ENCODE measurements at regions not wholly inside any gene's neighbourhood (a gene's known extent, or its start where the extent isn't known, plus 50 kb on each side); places are given as distances from the start of the nearest gene placed in this dataset.

DNA sequence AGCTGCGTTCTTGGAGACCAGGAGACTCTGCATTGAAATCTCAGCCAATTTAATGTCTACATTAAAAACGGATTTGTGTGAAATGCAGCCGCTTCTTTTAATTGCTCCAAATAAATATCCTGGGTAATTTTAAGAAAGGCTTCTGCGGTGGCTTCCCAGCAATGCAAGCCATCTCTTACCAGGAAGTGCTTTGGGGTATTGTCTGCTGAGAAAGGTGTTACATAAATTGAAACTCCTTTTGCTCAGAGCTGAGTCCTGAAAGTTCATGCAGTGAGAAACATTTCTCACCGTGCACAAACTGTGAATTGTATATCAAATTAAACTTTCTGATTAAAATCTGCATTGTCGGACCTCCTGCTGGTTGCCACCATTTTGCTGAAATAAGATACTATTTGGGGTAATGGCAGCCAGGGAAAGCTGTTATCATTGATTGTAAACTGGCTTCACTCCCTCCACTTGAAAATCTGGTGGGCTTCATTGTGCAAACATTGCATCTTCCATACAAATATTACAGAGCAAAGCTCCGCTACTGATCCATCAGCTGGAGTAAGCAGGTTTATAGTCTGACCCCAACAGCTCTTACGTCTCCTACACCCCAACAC is 59.5 kb downstream of the ZIC5 start:
- DNase-seq (ENCODE audit: low read depth) = no peak

DNA sequence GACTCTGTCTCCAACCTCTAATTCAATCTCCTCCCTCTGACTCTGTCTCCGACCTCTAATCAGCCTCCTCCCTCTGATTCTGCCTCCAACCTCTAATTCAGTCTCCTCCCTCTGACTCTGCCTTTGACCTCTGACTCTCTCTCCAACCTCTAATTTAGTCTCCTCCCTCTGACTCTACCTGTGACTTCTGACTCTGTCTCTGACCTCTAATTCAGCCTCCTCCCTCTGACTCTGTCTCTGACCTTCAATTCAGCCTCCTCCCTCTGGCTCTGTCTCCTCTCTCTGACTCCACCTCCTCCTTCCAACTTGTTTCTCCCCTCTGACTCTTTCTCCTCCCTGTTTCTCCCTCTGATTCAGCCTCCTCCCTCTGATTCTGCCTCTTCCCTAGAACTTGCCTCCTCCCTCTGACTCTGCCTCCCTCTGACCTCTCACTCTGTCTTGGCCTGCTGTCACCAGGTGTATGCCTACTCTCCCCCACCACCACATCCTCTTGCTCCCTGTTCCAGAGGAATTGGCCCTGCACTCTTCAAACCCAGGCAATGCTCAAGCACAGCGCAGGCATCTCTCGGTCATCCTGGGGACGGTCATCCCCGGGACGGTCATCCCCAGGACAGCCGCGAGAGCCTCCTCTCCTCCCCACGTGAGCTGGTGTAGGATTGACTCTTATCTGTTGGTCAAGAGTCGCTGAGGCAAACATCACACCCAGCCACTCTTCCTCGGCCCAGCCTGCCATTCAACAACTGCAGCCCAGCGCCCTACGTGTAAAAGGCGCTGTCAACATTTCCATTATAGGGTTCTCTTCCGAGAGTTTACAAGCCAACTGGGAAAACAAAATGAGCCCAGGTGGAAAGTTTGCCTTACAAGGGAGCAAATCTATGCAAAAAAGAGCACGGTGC is 60.2 kb downstream of the ZIC5 start:
- no peak for DNase-seq (ENCODE audit: low read depth)

- no peak for DNase-seq (ENCODE audit: low read depth)
These were observed 61.5 kb downstream of the ZIC5 start for GRCh38 chr13:99909836-99910619.

DNA sequence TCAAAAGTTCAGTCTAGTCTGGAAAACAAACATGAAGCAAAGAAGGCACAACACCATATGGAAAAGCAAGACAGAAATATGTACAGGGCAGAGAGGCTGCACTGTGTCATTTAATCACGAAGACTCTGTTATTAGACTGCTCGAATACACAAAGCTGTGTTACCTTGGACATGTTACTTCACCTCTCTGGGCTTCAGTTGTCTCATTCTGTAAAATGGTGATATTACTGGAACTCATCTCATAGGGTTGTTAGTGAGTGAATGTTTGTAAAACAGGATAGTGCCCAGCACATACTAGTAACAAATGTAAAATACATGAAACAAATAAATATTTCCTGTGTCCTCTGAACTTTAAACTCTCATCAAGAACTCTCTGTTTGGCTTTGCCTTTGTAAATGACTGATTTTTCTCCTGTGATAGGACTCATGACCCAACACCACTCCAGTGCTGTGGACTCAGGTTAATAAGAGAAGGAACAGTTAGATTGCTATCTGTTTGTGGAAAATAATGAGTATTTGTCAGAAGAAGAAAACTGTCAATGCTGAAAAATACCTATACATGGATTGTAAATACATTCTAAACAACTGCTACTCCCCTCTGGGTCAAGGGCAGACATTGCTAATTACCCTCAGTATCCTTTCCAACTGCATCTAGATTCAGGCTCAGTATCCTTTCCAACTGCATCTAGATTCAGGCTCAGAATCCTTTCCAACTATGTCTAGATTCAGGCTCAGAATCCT is 62.3 kb downstream of the ZIC5 start:
- DNase-seq (ENCODE audit: low read depth) = no peak

DNA sequence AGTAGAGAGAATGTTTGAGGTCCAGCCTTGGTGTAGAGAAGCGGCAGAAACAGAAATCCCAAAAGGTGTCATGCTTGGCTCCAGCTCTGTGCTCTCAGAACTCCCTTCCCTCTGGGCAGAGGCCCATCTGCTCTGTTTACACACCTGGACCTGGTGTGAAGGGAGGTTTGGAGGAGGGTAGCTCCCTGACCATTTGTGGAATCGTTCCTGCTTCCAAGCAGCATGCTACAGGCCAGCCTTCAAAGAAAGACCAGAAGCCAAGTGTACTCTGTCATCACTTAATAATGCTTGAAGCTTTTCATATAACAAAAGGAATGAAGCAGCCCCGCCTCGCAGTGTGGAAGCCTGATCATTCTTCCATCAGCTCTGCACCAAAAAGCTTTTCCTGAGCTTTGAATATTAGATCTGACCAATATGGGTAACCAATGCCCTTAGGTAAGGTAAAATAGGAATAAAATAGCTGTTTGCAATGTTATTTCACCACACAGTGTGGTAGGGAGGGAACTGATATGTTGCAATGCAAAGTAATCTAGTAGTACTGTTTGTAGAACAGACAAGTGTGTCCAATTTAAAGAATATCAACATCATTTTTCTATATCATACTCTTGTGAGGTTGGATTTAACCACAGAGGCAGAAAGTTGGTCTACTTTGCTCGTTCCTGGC is 63.3 kb downstream of the ZIC5 start:
- DNase-seq (ENCODE audit: low read depth) = no peak

GRCh38 chr13:99907627-99908026 is 63.9 kb downstream of the ZIC5 start:
- no peak for DNase-seq (ENCODE audit: low read depth)

DNA sequence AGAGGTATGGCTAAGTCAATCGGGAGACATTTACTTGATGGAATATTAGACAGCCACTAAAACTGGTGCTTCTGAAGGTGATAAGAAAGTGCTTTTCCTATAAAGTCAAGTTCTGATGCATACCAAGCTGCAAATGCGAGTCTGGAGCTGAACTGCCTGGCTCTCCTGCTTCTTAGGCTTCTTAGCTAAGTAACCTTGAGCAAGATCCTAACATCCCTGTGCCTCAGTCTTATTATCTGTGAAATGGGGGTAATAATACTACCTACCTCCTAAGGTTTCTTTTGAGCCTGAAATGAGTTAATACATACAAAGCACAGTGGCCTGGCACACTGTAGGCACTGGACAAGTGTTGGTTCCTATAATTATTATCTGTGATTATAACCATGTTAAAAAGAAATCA is 64.5 kb downstream of the ZIC5 start:
- no peak for DNase-seq (ENCODE audit: low read depth)

DNA sequence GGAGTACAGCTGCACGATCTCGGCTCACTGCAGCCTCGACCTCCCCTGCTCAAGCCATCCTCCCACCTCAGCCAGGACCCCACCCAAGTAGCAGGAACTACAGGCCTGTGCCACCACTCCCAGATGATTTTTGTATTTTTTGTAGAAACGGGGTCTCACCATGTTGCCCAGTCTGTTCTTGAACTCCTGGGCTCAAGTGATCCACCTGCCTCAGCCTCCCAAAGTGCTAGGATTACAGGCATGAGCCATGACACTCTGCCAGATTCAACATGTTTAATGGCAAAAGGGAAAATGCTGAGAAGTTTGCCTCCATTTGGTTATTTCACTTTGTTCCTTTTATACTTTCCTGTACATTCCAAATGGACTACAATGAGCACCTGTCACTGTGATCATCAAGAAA is 65.8 kb downstream of the ZIC5 start:
- no peak for DNase-seq (ENCODE audit: low read depth)

GRCh38 chr13:99905224-99905623 is 66.3 kb downstream of the ZIC5 start:
- DNase-seq (ENCODE audit: low read depth) = no peak

- no peak for DNase-seq (ENCODE audit: low read depth)
These were observed 68.4 kb downstream of the ZIC5 start for GRCh38 chr13:99903140-99903539.

- no peak for DNase-seq (ENCODE audit: low read depth)
These were observed 68.9 kb downstream of the ZIC5 start for GRCh38 chr13:99902657-99903056.

- no peak for DNase-seq (ENCODE audit: low read depth)
These were observed 70.6 kb downstream of the ZIC5 start for GRCh38 chr13:99900960-99901359.

DNA sequence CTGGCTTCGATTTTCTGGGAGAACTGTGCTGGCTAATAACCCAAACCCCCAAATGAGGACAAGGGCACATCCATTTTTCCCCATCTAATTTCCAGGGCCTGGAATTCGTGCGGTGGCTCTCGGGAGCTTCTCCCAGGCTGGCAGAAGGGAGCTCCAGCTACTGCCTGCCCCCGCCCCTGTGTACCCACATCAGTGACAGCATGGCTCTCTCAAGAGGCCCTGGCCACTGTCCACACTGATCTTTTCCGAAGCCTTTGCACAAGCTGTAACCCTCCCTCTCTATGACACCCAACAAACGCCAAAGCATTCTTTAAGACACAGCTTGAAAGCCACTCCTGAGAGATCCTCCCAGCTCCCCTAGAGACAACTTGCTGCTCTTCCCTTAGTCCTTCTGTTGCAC is 73.1 kb downstream of the ZIC5 start:
- no peak for DNase-seq (ENCODE audit: low read depth)

DNA sequence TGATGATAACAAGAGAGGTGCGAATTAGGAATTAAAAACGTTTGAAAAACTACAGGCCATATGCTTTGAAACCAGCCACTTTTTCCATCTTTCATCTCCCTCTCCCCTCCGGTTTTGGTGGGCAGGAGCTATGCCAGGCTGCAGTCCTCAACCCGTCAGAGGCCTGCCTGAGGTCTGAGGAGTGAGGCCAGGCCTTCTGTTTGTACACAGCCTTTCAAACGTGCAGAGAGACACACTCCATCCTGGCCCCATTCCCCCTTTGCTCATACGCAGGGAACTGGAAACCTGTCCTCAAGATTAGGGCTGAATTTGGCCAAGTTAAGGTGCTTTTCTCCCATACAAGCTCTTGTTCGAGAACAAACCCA is 74.5 kb downstream of the ZIC5 start:
- no peak for DNase-seq (ENCODE audit: low read depth)

GRCh38 chr13:99896369-99897075 is 75.0 kb downstream of the ZIC5 start:
- DNase-seq (ENCODE audit: low read depth) = no peak

DNA sequence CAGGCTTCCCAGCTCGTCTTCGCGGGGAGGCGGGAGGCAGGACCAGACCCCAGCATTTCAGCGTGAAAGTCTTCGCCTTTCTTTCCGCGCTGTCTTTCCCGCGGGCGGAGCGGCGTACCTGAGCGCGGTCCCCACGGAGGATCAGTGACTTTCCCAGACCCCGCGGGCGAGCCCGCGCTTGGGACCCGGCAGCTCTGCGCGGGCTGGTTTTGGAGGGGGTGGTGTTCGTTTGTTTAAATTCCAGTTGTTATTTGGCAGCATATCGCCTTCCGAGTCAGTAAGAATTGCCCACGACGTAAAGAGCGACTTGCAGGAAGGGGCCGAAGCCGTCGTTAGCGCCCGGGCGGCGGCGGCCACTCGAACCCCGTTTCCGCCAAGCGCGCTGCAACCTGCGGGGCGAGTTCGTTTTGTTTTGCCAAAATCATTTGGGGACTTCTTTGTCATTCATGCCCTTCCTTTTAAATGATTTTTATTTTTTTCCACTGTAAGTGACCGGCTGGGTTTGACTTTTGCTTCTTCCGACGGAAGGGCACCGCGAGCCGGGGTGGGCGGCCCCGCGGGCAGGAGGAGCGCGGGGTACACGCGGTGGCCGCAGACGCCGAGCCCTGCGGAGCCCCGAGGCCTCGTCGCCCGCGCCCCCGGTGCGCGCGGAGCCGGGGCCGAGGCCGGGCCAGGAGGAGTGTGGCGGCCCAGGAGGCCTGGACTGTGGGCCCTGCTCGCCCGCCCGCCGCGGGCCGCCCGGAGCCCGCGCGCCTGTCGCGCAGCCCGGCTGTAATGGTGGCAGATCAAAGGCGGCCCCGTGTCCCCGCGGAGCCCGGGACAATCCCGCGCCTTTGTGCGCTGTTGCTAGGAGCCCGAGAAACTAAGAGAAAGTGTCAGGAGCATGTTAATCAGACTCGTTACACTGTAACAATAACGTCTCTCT is 75.9 kb downstream of the ZIC5 start:
- no peak for DNase-seq (ENCODE audit: low read depth)

GRCh38 chr13:99894840-99895443 is 76.6 kb downstream of the ZIC5 start:
- DNase-seq (ENCODE audit: low read depth) = no peak

- no peak for DNase-seq (ENCODE audit: low read depth)
These were observed 77.3 kb downstream of the ZIC5 start for GRCh38 chr13:99894105-99894839.

- DNase-seq (ENCODE audit: low read depth) = no peak
These were observed 78.0 kb downstream of the ZIC5 start for GRCh38 chr13:99893567-99893966.

Data from HS-27A (cell line).